ENCODE measurements at regions not wholly inside any gene's neighbourhood (a gene's known extent, or its start where the extent isn't known, plus 50 kb on each side); places are given as distances from the start of the nearest gene placed in this dataset.

GRCh38 chr3:147937891-147938290 lies 528.7 kb downstream of the ZIC1 start:
- H3K4me3 ChIP-seq (ENCODE audit: low read length in 3 of 3): no peak overlapping the region
- no peak for TF ChIP-seq CTCF (IDR thresholded peaks at IDR 0.05; ENCODE audit: borderline replicate concordance, extremely low read depth, insufficient read depth)
- DNase-seq: no peak
- H3K36me3 ChIP-seq (ENCODE audit: control insufficient read depth in 2 of 3, insufficient read depth in 3 of 3, low read length in 3 of 3): no peaks in the 10 kb centered on the region
- H3K4me1 ChIP-seq (ENCODE audit: control insufficient read depth in 2 of 3, insufficient read depth in 2 of 3, low read depth in 1 of 3, low read length in 3 of 3): no peaks in the 10 kb centered on the region
- intact Hi-C loops (cut with DNase I): no loop called here
- no peak for FAIRE-seq
- H3K9me3 ChIP-seq (ENCODE audit: control insufficient read depth in 2 of 3, insufficient read depth in 1 of 3, low read length in 3 of 3): no peaks in the 10 kb centered on the region
- no peaks in the 10 kb centered on the region for H3K27me3 ChIP-seq (ENCODE audit: control insufficient read depth, insufficient read depth, low read length)
- H3K9ac ChIP-seq (ENCODE audit: low read length in 3 of 3): no peak overlapping the region
- no peak overlapping the region for H3K27ac ChIP-seq (ENCODE audit: low read depth in 2 of 2, low read length in 2 of 2)

GRCh38 chr3:147939425-147939824 lies 530.3 kb downstream of the ZIC1 start:
- Histone ChIP-seq H3K4me3 (ENCODE audit: low read length in 3 of 3) (no peak overlapping the region), H3K9ac (ENCODE audit: low read length in 3 of 3) (no peak overlapping the region), H3K4me1 (ENCODE audit: control insufficient read depth in 2 of 3, insufficient read depth in 2 of 3, low read depth in 1 of 3, low read length in 3 of 3) (no peaks in the 10 kb centered on the region), H3K27me3 (ENCODE audit: control insufficient read depth, insufficient read depth, low read length) (no peaks in the 10 kb centered on the region), H3K27ac (ENCODE audit: low read depth in 2 of 2, low read length in 2 of 2) (no peak overlapping the region), H3K36me3 (ENCODE audit: control insufficient read depth in 2 of 3, insufficient read depth in 3 of 3, low read length in 3 of 3) (no peaks in the 10 kb centered on the region), H3K9me3 (ENCODE audit: control insufficient read depth in 2 of 3, insufficient read depth in 1 of 3, low read length in 3 of 3) (no peaks in the 10 kb centered on the region)
- FAIRE-seq: no peak
- intact Hi-C loops (cut with DNase I): no loop called here
- no peak for DNase-seq
- TF ChIP-seq CTCF (IDR thresholded peaks at IDR 0.05; ENCODE audit: borderline replicate concordance, extremely low read depth, insufficient read depth): no peak

- H3K27me3 ChIP-seq (ENCODE audit: control insufficient read depth, insufficient read depth, low read length): no peaks in the 10 kb centered on the region
- H3K4me3 ChIP-seq (ENCODE audit: low read length in 3 of 3): no peak overlapping the region
- intact Hi-C loops (cut with DNase I): no loop called here
- H3K27ac ChIP-seq (ENCODE audit: low read depth in 2 of 2, low read length in 2 of 2): no peak overlapping the region
- no peak for TF ChIP-seq CTCF (IDR thresholded peaks at IDR 0.05; ENCODE audit: borderline replicate concordance, extremely low read depth, insufficient read depth)
- H3K36me3 ChIP-seq (ENCODE audit: control insufficient read depth in 2 of 3, insufficient read depth in 3 of 3, low read length in 3 of 3): no peaks in the 10 kb centered on the region
- H3K9ac ChIP-seq (ENCODE audit: low read length in 3 of 3): no peak overlapping the region
- H3K9me3 ChIP-seq (ENCODE audit: control insufficient read depth in 2 of 3, insufficient read depth in 1 of 3, low read length in 3 of 3): no peaks in the 10 kb centered on the region
- no peak for FAIRE-seq
- H3K4me1 ChIP-seq (ENCODE audit: control insufficient read depth in 2 of 3, insufficient read depth in 2 of 3, low read depth in 1 of 3, low read length in 3 of 3): no peaks in the 10 kb centered on the region
- peak in 2 of 5 donors; percentile 1 to 13 for DNase-seq
Observed at GRCh38 chr3:147939839-147940238, 530.7 kb downstream of the ZIC1 start.
